Mucosa of rectum (tissue), 2 donors: ENCODE measurements at regions not wholly inside any gene's neighbourhood (a gene's known extent, or its start where the extent isn't known, plus 50 kb on each side); places are given as distances from the start of the nearest gene placed in this dataset.

Experiments used
- H3K27ac ChIP-seq, 2 donors: one replicate each; pipeline ENCODE4 v1.7.0; 2013; ENCODE audit warnings: inconsistent platforms in 2 of 2, low read depth in 2 of 2, low read length in 2 of 2
- H3K27me3 ChIP-seq, 2 donors: one replicate each; pipeline ENCODE4 v1.7.0; 2013; ENCODE audit warnings: low read length in 2 of 2; ENCODE audit not compliant: control insufficient read depth in 2 of 2, insufficient read depth in 2 of 2
- H3K36me3 ChIP-seq, 2 donors: one replicate each; pipeline ENCODE4 v1.7.0; 2013; ENCODE audit warnings: low read length in 2 of 2; ENCODE audit not compliant: control insufficient read depth in 2 of 2, insufficient read depth in 2 of 2
- H3K4me1 ChIP-seq, 2 donors: one replicate each; pipeline ENCODE4 v1.7.0; 2013; ENCODE audit warnings: low read length in 2 of 2, mild to moderate bottlenecking in 1 of 2; ENCODE audit not compliant: control insufficient read depth in 2 of 2, insufficient read depth in 2 of 2
- H3K4me3 ChIP-seq, 2 donors: one replicate each; pipeline ENCODE4 v1.7.0; 2013; ENCODE audit warnings: low read length in 2 of 2
- H3K9ac ChIP-seq, 2 donors: one replicate each; pipeline ENCODE4 v1.7.0; 2013; ENCODE audit warnings: low read length in 2 of 2, low read depth in 1 of 2, mild to moderate bottlenecking in 1 of 2
- H3K9me3 ChIP-seq, 2 donors: one replicate each; pipeline ENCODE4 v1.7.0; 2013; ENCODE audit warnings: low read length in 2 of 2; ENCODE audit not compliant: control insufficient read depth in 2 of 2
- donor health status: healthy.
- donor health status: Normal muscosa, but diverticular disease.

- H3K4me3 ChIP-seq = no peak overlapping the region
- no peaks in the 10 kb centered on the region for H3K9me3 ChIP-seq
- no peak overlapping the region for H3K27ac ChIP-seq
- H3K4me1 ChIP-seq = no peaks in the 10 kb centered on the region
- no peaks in the 10 kb centered on the region for H3K36me3 ChIP-seq
- no peaks in the 10 kb centered on the region for H3K27me3 ChIP-seq
- H3K9ac ChIP-seq = no peak overlapping the region
Measured at GRCh38 chr5:125275725-125276090, 529.3 kb upstream of the ZNF608 start.

GRCh38 chr5:125276096-125276495, 529.7 kb upstream of the ZNF608 start:
- Histone ChIP-seq H3K27ac (no peak overlapping the region), H3K9me3 (no peaks in the 10 kb centered on the region), H3K27me3 (no peaks in the 10 kb centered on the region), H3K4me1 (no peaks in the 10 kb centered on the region), H3K9ac (no peak overlapping the region), H3K36me3 (no peaks in the 10 kb centered on the region), H3K4me3 (no peak overlapping the region)

- H3K27ac ChIP-seq = no peak overlapping the region
- no peak overlapping the region for H3K9ac ChIP-seq
- H3K27me3 ChIP-seq = no peaks in the 10 kb centered on the region
- no peaks in the 10 kb centered on the region for H3K4me1 ChIP-seq
- H3K9me3 ChIP-seq = no peaks in the 10 kb centered on the region
- no peaks in the 10 kb centered on the region for H3K36me3 ChIP-seq
- H3K4me3 ChIP-seq = no peak overlapping the region
Measured at GRCh38 chr5:125277494-125278154, 531.2 kb upstream of the ZNF608 start.

DNA sequence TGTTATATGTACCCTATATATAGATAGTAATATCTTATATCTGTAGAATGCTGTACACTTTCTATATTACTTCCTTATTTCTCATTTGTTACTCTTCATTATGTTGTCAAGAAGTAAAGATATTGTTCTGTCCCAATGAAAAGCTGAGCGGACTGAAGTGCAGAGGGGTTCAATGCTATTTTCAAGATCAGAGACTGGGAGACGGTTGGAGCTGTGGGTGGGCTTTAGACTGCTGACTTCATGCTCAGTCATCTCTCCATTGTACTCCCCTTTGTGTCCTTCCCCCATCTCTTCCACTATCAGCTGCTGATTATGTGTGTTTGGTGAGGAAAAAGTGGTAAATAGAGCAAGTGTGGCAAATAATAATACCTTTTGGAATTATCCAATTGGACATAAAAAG, 532.3 kb upstream of the ZNF608 start:
- no peaks in the 10 kb centered on the region for H3K9me3 ChIP-seq

GRCh38 chr5:125281667-125282066, 535.2 kb upstream of the ZNF608 start:
- no peaks in the 10 kb centered on the region for H3K36me3 ChIP-seq
- no peaks in the 10 kb centered on the region for H3K4me1 ChIP-seq
- no peak overlapping the region for H3K9ac ChIP-seq
- no peaks in the 10 kb centered on the region for H3K27me3 ChIP-seq
- no peaks in the 10 kb centered on the region for H3K9me3 ChIP-seq
- no peak overlapping the region for H3K4me3 ChIP-seq
- H3K27ac ChIP-seq = no peak overlapping the region

More for the DNA sequence above, 532.3 kb upstream of the ZNF608 start:
- Histone ChIP-seq H3K36me3 (no peaks in the 10 kb centered on the region), H3K27ac (no peak overlapping the region), H3K4me1 (no peaks in the 10 kb centered on the region), H3K27me3 (no peaks in the 10 kb centered on the region), H3K9ac (no peak overlapping the region), H3K4me3 (no peak overlapping the region)

- Histone ChIP-seq H3K27me3 (no peaks in the 10 kb centered on the region), H3K9me3 (no peaks in the 10 kb centered on the region), H3K9ac (no peak overlapping the region), H3K27ac (no peak overlapping the region), H3K4me3 (no peak overlapping the region), H3K4me1 (no peaks in the 10 kb centered on the region), H3K36me3 (no peaks in the 10 kb centered on the region)
Measured at GRCh38 chr5:125283372-125283771, 536.9 kb upstream of the ZNF608 start.

- H3K4me1 ChIP-seq = no peaks in the 10 kb centered on the region
- no peaks in the 10 kb centered on the region for H3K27me3 ChIP-seq
- no peak overlapping the region for H3K4me3 ChIP-seq
- H3K27ac ChIP-seq = no peak overlapping the region
- H3K9me3 ChIP-seq = no peaks in the 10 kb centered on the region
- H3K9ac ChIP-seq = no peak overlapping the region
- H3K36me3 ChIP-seq = no peaks in the 10 kb centered on the region
Measured at GRCh38 chr5:125286271-125286670, 539.8 kb upstream of the ZNF608 start.

- Histone ChIP-seq H3K27ac (no peak overlapping the region), H3K4me1 (no peaks in the 10 kb centered on the region), H3K27me3 (no peaks in the 10 kb centered on the region), H3K36me3 (no peaks in the 10 kb centered on the region), H3K4me3 (no peak overlapping the region), H3K9me3 (no peaks in the 10 kb centered on the region), H3K9ac (no peak overlapping the region)
Measured at GRCh38 chr5:125289606-125290005, 543.2 kb upstream of the ZNF608 start.

- Histone ChIP-seq H3K4me3 (no peak overlapping the region), H3K9me3 (no peaks in the 10 kb centered on the region), H3K4me1 (no peaks in the 10 kb centered on the region), H3K27me3 (no peaks in the 10 kb centered on the region), H3K36me3 (no peaks in the 10 kb centered on the region), H3K27ac (no peak overlapping the region), H3K9ac (no peak overlapping the region)
Measured at GRCh38 chr5:125290935-125291334, 544.5 kb upstream of the ZNF608 start.

- Histone ChIP-seq H3K27ac (no peak overlapping the region), H3K9ac (no peak overlapping the region), H3K36me3 (no peaks in the 10 kb centered on the region), H3K4me1 (no peaks in the 10 kb centered on the region), H3K27me3 (no peaks in the 10 kb centered on the region), H3K4me3 (no peak overlapping the region), H3K9me3 (no peaks in the 10 kb centered on the region)
Measured at GRCh38 chr5:125291447-125291846, 545.0 kb upstream of the ZNF608 start.

GRCh38 chr5:125293223-125293622, 546.8 kb upstream of the ZNF608 start:
- Histone ChIP-seq H3K27ac (no peak overlapping the region), H3K27me3 (no peaks in the 10 kb centered on the region), H3K9ac (no peak overlapping the region), H3K4me1 (no peaks in the 10 kb centered on the region), H3K4me3 (no peak overlapping the region), H3K36me3 (no peaks in the 10 kb centered on the region), H3K9me3 (no peaks in the 10 kb centered on the region)
